HG03045 (cell line): ENCODE measurements at regions not wholly inside any gene's neighbourhood (a gene's known extent, or its start where the extent isn't known, plus 50 kb on each side); places are given as distances from the start of the nearest gene placed in this dataset.

Experiments used
- ATAC-seq: cut with Tn5 transposase; IDR thresholded peaks from one replicate; pipeline ENCODE4 v1.9.1; 2021; ENCODE audit warnings: mild to moderate bottlenecking, moderate library complexity; ENCODE audit not compliant: unreplicated experiment

- ATAC-seq: no peak
These were observed 477.4 kb upstream of the WWC1 start for GRCh38 chr5:167814040-167814439.

- no peak for ATAC-seq
These were observed 476.6 kb upstream of the WWC1 start for GRCh38 chr5:167814828-167815227.

GRCh38 chr5:167816354-167816753, 475.1 kb upstream of the WWC1 start:
- ATAC-seq: no peak

GRCh38 chr5:167816864-167817263, 474.6 kb upstream of the WWC1 start:
- no peak for ATAC-seq

- peak; percentile 97 for ATAC-seq
These were observed 472.0 kb upstream of the WWC1 start for GRCh38 chr5:167819406-167819805.

GRCh38 chr5:167820101-167820990, 471.1 kb upstream of the WWC1 start:
- no peak for ATAC-seq

GRCh38 chr5:167821151-167821550, 470.3 kb upstream of the WWC1 start:
- no peak for ATAC-seq

- ATAC-seq: no peak
These were observed 469.8 kb upstream of the WWC1 start for GRCh38 chr5:167821669-167822068.

GRCh38 chr5:167822241-167822640, 469.2 kb upstream of the WWC1 start:
- no peak for ATAC-seq

GRCh38 chr5:167823405-167823804, 468.0 kb upstream of the WWC1 start:
- no peak for ATAC-seq

- no peak for ATAC-seq
These were observed 463.7 kb upstream of the WWC1 start for GRCh38 chr5:167827766-167828165.

- no peak for ATAC-seq
These were observed 459.5 kb upstream of the WWC1 start for GRCh38 chr5:167831754-167832504.

- no peak for ATAC-seq
These were observed 458.8 kb upstream of the WWC1 start for GRCh38 chr5:167832609-167833008.

- ATAC-seq: no peak
These were observed 458.0 kb upstream of the WWC1 start for GRCh38 chr5:167833456-167833855.

GRCh38 chr5:167835146-167835545, 456.3 kb upstream of the WWC1 start:
- ATAC-seq: no peak

GRCh38 chr5:167837127-167837526, 454.3 kb upstream of the WWC1 start:
- no peak for ATAC-seq

GRCh38 chr5:167839065-167839464, 452.4 kb upstream of the WWC1 start:
- no peak for ATAC-seq

GRCh38 chr5:167840527-167841130, 450.8 kb upstream of the WWC1 start:
- no peak for ATAC-seq

GRCh38 chr5:167843881-167844572, 447.4 kb upstream of the WWC1 start:
- ATAC-seq: no peak

- ATAC-seq: no peak
These were observed 445.5 kb upstream of the WWC1 start for GRCh38 chr5:167845952-167846351.

- no peak for ATAC-seq
These were observed 441.6 kb upstream of the WWC1 start for GRCh38 chr5:167849874-167850273.
